ENCODE measurements at regions not wholly inside any gene's neighbourhood (a gene's known extent, or its start where the extent isn't known, plus 50 kb on each side); places are given as distances from the start of the nearest gene placed in this dataset.

GRCh38 chr6:53419026-53419425, 70.3 kb upstream of the ELOVL5 start:
- intact Hi-C loops (cut with micrococcal nuclease): no loop called here
- peaks cover 7% of the 10 kb centered on the region for H3K4me1 Mint-ChIP-seq
- CTCF ChIA-PET: no interaction called here
- H3K9me3 Mint-ChIP-seq: no peaks in the 10 kb centered on the region
- TF ChIP-seq CTCF (IDR thresholded peaks at IDR 0.05): no peak
- POLR2A ChIA-PET: no interaction called here
- DNase-seq (no peak), ATAC-seq (ENCODE audit: low read depth) (no peak)
- no peaks in the 10 kb centered on the region for H3K36me3 Mint-ChIP-seq (ENCODE audit: low read depth)
- H3K27ac Mint-ChIP-seq: no peak overlapping the region
- no peaks in the 10 kb centered on the region for H3K27me3 Mint-ChIP-seq
- no peak overlapping the region for H3K4me3 Mint-ChIP-seq

- no peaks in the 10 kb centered on the region for H3K9me3 Mint-ChIP-seq
- ChIA-PET CTCF (no interaction called here), POLR2A (no interaction called here)
- peaks cover 4% of the 10 kb centered on the region for H3K4me1 Mint-ChIP-seq
- ATAC-seq (ENCODE audit: low read depth) (no peak), DNase-seq (no peak)
- no peaks in the 10 kb centered on the region for H3K36me3 Mint-ChIP-seq (ENCODE audit: low read depth)
- intact Hi-C loops (cut with micrococcal nuclease): no loop called here
- TF ChIP-seq CTCF (IDR thresholded peaks at IDR 0.05): no peak
- no peaks in the 10 kb centered on the region for H3K27me3 Mint-ChIP-seq
- no peak overlapping the region for H3K27ac Mint-ChIP-seq
- H3K4me3 Mint-ChIP-seq: no peak overlapping the region
These were observed 69.5 kb upstream of the ELOVL5 start for GRCh38 chr6:53418288-53418687.

- Mint-ChIP-seq H3K4me1 (peaks cover 4% of the 10 kb centered on the region), H3K4me3 (no peak overlapping the region), H3K27ac (no peak overlapping the region), H3K9me3 (no peaks in the 10 kb centered on the region), H3K27me3 (no peaks in the 10 kb centered on the region), H3K36me3 (ENCODE audit: low read depth) (no peaks in the 10 kb centered on the region)
- intact Hi-C loops (cut with micrococcal nuclease): no loop called here
- no peak for DNase-seq
- no peak for ATAC-seq (ENCODE audit: low read depth)
- no peak for TF ChIP-seq CTCF (IDR thresholded peaks at IDR 0.05)
- ChIA-PET CTCF (interaction anchor here (1.6 kb wide), 1 partner anchor 245 kb away, joined by 4 read pairs; no protein-coding TSS in a partner anchor), POLR2A (no interaction called here)
These were observed 68.4 kb upstream of the ELOVL5 start for GRCh38 chr6:53417141-53417540.

- ChIA-PET POLR2A (no interaction called here), CTCF (interaction anchor here (1.7 to 6.4 kb wide), 2 partner anchors 121 to 241 kb away, joined by 3 to 65 read pairs; no protein-coding TSS in a partner anchor)
- no peaks in the 10 kb centered on the region for H3K9me3 Mint-ChIP-seq
- intact Hi-C loops (cut with micrococcal nuclease): no loop called here
- ATAC-seq (ENCODE audit: low read depth): no peak
- no peak for DNase-seq
- H3K27me3 Mint-ChIP-seq: no peaks in the 10 kb centered on the region
- peaks cover 9% of the 10 kb centered on the region for H3K4me1 Mint-ChIP-seq
- no peak for TF ChIP-seq CTCF (IDR thresholded peaks at IDR 0.05)
- H3K36me3 Mint-ChIP-seq (ENCODE audit: low read depth): no peaks in the 10 kb centered on the region
- H3K4me3 Mint-ChIP-seq: no peak overlapping the region
- H3K27ac Mint-ChIP-seq: no peak overlapping the region
These were observed 64.6 kb upstream of the ELOVL5 start for GRCh38 chr6:53413326-53413725.

- CTCF ChIA-PET: interaction anchor here (1.7 to 6.4 kb wide), 3 partner anchors 25 to 241 kb away, joined by 3 to 65 read pairs (median 18); no protein-coding TSS in a partner anchor
These were observed 64.0 kb upstream of the ELOVL5 start for GRCh38 chr6:53412751-53413150.

More at GRCh38 chr6:53412751-53413150, 64.0 kb upstream of the ELOVL5 start:
- POLR2A ChIA-PET: interaction anchor here (0.5 kb wide), 1 partner anchor 68 kb away, joined by 3 read pairs; no protein-coding TSS in a partner anchor
- Mint-ChIP-seq H3K4me3 (no peak overlapping the region), H3K27ac (no peak overlapping the region), H3K36me3 (ENCODE audit: low read depth) (no peaks in the 10 kb centered on the region), H3K27me3 (no peaks in the 10 kb centered on the region), H3K4me1 (peaks cover 9% of the 10 kb centered on the region), H3K9me3 (no peaks in the 10 kb centered on the region)
- TF ChIP-seq CTCF (IDR thresholded peaks at IDR 0.05): no peak
- intact Hi-C loops (cut with micrococcal nuclease): no loop called here
- DNase-seq (no peak), ATAC-seq (ENCODE audit: low read depth) (no peak)
